GM21381 (cell line): ENCODE measurements at regions not wholly inside any gene's neighbourhood (a gene's known extent, or its start where the extent isn't known, plus 50 kb on each side); places are given as distances from the start of the nearest gene placed in this dataset.

Source experiments
- ATAC-seq: cut with Tn5 transposase; IDR thresholded peaks from one replicate; pipeline ENCODE4 v1.9.1; 2021; ENCODE audit warnings: mild to moderate bottlenecking, moderate library complexity; ENCODE audit not compliant: unreplicated experiment

- ATAC-seq: peak; percentile 60
These were observed 469.8 kb upstream of the KIRREL3 start for GRCh38 chr11:127470306-127470884.

- no peak for ATAC-seq
These were observed 463.8 kb upstream of the KIRREL3 start for GRCh38 chr11:127464325-127464724.

GRCh38 chr11:127462065-127462344, 461.4 kb upstream of the KIRREL3 start:
- no peak for ATAC-seq

DNA sequence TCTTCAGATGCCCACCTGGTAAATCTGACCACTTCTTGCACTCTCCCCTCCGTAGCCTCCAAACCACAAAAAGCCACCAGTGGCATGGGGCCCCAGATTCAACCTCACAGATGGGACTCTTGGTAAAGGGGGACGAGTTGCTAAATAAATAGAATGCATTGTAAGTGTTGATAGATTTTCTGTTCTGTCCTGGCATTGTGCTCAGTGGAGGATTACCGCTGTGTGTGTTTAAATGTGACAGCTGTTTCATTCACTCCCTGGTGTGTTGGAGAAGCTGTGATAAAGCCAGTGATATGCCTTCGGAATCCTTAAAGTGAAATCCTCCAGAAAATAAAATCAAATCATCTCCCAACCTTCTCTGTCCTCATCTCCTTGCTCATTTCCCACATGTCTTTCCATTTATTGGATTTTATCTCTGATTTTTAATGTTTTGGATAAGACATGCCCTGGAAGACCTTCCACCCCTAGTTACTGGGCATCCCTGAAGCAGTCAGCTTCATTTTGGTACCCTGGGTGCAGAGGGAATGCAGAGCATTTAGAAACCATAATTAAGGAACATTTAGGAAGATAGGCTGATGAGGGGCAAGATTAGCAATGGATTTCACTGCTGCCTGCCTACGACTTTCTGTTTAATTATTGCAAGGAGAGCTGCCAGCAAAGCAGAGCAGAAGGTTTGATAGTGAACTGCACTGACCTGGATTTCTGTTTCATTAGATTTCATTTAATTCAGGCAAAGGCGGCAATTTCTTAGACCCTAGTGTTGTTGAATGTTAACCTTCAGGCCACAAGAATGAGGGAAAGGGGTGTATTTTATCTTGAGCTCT, 460.9 kb upstream of the KIRREL3 start:
- ATAC-seq: no peak

- no peak for ATAC-seq
These were observed 458.0 kb upstream of the KIRREL3 start for GRCh38 chr11:127458561-127458960.

GRCh38 chr11:127454856-127455255, 454.3 kb upstream of the KIRREL3 start:
- ATAC-seq: no peak

GRCh38 chr11:127452533-127452932, 452.0 kb upstream of the KIRREL3 start:
- ATAC-seq: no peak

- ATAC-seq: no peak
These were observed 451.3 kb upstream of the KIRREL3 start for GRCh38 chr11:127451861-127452260.

GRCh38 chr11:127448101-127448500, 447.5 kb upstream of the KIRREL3 start:
- no peak for ATAC-seq

DNA sequence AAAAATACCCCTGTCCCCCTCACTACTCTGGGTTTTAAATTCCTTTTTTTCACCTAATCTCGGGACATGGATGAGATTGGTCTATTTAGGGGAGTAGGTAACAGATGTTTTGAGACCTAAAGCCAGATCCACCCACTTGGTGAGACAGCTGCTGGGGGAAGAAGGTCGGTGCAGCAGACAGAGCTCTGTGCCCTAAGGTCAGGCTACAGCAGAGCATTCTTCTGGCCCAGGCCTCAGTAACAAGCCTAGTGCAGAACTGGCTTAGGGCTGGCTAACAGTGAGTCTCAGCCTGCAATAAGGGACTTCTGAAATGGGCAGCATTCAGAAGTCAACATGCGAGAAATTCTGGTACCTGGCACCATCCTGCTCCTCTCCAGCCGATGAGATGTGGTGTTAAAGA, 444.9 kb upstream of the KIRREL3 start:
- no peak for ATAC-seq

DNA sequence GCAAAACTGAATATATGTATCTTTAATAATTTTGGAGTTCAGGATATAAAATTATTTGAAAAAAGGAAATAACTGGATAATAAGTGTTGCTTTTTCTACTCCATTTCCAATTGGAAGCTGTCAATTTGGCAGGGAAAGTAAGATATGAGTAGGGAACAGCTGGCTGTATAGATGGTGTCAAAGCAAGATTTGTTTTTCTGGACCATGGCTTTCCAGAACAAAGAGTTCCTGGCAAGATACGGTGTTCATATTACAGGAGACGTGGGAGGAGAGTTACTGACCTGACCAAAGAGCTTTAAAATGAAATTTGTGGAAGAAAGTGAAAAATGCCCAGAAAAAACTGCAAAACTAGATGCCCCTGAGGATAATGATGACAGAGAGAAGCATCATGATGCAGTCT, 442.7 kb upstream of the KIRREL3 start:
- no peak for ATAC-seq

DNA sequence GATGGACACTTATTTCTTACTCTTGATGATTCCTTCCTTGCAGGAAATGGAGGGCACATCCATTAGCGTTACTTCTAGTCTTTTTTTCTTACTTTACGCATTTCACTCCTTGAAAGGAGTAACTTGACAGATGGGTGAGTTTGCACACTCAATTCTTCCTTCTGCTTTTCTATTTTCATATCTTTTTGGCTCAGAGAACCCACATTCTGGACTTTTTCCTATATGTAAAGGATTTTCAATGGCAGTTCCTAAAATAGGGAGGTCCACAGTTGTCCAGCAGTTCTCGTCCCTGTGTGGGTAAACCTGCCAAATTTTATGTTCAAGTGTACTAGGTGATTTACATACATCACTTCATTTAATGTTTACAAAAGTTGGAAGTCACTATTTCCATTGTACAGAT, 440.0 kb upstream of the KIRREL3 start:
- ATAC-seq: no peak

DNA sequence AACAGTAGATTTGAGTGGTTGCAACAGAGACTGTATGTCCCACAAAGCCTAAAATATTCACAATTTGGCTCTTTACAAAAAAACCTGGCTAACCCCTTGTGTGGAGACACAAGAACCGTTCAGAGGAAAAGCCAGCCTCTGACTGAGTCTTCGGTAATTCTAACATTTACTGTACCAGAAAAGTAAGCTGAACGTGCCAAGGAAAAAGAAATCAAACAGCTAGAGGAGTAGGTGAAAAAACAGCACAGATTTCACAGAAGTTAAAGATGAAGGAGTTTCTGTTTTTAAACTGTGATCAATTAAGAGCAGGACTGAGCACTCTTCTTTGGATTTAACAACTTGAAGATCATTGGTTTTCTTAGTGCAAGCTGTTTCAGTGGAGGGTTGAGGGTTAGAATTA, 424.7 kb upstream of the KIRREL3 start:
- no peak for ATAC-seq

DNA sequence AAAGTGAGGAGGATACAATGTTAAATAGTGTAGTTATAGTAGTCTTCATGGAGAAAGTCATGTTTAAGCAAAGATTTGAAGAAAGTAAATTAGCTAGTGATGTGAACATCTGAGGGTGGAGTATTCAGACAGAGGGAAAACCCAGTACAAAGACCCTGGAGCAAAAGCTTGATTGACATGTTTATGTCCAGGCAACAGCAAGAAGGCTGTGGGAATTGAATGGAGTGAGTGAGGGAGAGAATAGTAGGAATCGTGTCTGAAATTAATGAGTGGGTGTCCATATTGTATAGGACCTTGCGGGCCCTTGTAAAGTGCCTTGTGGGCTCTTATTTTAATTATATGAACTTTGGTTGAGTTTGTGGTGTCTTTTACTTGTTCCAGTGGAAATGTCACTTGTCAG, 424.1 kb upstream of the KIRREL3 start:
- ATAC-seq: no peak

DNA sequence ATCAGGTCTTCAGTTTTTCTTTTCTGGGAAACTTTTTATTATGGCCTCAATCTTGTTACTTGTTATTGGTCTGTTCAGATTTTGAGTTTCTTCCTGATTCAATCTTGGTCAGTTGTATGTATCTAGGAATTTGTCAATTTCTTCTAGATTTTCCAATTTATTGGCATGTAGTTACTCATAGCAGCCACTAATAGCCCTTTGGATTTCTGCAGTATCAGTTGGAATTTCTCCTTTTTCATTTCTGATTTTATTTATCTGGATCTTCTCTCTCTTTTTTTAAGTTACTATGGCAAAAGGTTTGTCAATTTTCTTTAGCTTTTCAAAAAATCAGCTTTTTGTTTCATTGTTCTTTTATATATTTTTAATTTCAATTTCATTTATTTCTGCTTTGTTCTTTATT, 419.6 kb upstream of the KIRREL3 start:
- no peak for ATAC-seq

GRCh38 chr11:127412722-127413380, 412.3 kb upstream of the KIRREL3 start:
- no peak for ATAC-seq

DNA sequence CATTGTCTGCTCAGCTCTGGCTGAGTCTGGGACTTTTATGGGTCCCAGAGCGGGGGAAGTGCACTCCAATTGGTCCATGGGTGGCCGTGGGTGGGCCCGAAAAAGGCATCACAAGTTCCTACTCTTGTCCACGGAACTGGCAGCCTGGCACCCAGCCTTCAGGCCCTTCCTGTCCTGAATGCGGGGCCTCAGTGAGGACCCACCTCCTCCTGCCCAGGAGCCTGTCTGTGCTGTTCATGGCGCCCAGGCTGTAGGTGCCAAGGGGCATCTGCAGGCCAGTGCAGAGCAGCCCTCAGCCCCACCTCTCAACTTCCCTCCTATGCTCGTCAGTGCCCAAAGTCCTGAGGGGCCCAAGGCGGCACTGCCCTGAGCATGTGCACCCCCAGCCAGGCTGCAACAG, 411.7 kb upstream of the KIRREL3 start:
- ATAC-seq: no peak

GRCh38 chr11:127411283-127411682, 410.7 kb upstream of the KIRREL3 start:
- no peak for ATAC-seq

DNA sequence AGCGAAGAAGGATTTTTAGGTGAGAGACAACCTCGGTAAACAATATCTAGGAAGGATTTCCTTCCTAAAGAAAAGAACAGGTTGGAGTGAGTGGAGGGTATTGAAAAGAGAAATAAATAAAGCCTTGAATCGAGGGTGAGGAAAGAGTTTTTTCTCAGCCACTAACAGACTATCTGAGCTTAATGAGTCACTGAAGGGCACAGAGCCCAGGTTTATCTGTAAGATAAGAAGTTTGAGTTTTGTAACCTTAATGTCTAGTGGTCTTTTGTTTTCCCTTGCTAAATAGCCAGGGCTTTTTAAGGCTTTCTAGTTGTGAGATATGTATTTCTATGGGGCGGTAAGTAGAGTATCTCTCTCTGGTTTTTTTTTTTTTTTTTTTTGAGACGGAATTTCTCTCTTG, 394.5 kb upstream of the KIRREL3 start:
- no peak for ATAC-seq

- no peak for ATAC-seq
These were observed 393.0 kb upstream of the KIRREL3 start for GRCh38 chr11:127393460-127393997.

DNA sequence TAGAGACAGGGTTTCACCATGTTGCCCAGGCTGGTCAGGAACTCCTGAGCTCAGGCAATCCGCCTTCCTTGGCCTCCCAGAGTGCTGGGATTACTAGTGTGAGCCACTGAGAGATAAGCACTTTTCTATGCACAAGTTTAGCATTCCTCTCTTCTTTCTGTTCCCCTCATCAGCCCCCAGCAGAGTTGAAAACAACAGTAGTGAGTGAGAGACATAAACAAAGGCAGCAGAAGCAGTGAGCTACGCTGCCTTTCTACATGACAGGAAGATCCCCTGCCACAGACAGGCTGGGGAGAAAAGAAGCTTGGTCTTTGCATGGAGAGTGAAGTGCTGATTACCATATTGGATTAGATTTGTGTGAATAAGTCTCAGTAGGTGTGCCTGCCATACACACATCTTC, 392.0 kb upstream of the KIRREL3 start:
- no peak for ATAC-seq

DNA sequence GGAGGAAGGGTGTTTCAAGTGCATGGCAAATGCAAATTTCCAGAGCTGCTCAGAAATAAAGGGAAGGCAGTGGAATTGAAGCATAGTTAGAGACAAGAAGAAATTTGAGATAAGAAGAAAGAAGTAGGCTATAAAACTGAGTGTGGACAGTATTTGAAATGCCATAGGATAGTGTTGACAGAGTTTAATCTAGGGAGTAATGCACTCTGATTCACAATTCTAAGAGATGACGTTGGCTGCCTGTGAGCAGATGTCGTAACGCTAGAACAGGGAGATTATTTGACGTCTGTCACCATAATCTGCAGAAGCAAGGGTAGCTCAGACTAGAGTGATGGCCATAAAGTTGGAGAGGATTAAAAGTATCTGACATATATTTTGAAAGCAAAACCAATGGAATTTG, 389.9 kb upstream of the KIRREL3 start:
- ATAC-seq: no peak
